ENCODE measurements at regions not wholly inside any gene's neighbourhood (a gene's known extent, or its start where the extent isn't known, plus 50 kb on each side); places are given as distances from the start of the nearest gene placed in this dataset.

DNA sequence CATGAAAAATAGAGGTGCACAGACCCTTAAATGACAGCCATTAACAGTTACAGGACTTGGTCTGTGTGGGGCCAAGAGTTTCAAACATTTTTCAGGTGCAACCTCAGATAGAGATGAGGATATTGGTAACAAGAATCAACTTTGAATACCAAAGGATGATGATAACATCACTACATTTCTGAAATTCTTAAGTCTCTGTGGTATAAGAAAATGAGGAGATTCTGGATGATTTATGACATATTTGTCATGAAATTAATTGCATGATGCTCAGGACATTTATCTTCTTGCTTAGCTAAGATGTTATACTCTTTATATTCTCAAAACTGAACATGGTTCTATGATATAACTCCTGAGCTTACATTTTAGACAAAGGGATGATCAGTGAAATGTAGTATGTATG is 471.8 kb upstream of the CWC22 start:
- Histone ChIP-seq H3K9me3 (replicated peaks) (no peaks in the 10 kb centered on the region), H3K27ac (no peak overlapping the region), H3K27me3 (no peaks in the 10 kb centered on the region), H3K36me3 (no peaks in the 10 kb centered on the region), H3K4me1 (peaks cover 14% of the 10 kb centered on the region), H3K4me3 (no peak overlapping the region)
- no peak for DNase-seq

DNA sequence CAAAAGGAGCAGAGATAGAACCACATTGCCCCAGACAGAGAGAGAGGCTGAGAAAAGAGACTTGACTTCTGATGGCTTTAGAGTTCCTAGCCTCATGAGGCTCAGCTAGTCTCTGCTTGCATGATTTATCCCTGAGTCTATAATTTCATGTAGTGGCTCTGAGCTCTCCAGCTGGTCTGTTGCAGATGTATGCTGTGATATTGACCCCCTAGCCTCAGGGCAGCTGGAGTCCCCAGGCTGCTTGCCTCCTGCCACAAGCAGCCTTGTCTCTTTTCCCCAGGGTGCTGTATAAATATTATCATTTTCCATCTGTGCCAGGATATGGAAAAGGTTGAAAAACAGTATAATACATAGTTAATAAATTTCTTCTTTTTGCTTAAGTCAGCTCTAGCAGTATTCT is 467.6 kb upstream of the CWC22 start:
- Histone ChIP-seq H3K27ac (peak overlapping the region; percentile 12; the same call in 1 of the 2 replicates), H3K4me3 (no peak overlapping the region), H3K9me3 (replicated peaks) (no peaks in the 10 kb centered on the region), H3K4me1 (peaks cover 14% of the 10 kb centered on the region), H3K27me3 (no peaks in the 10 kb centered on the region), H3K36me3 (no peaks in the 10 kb centered on the region)
- DNase-seq = peak; percentile 77 to 85

DNA sequence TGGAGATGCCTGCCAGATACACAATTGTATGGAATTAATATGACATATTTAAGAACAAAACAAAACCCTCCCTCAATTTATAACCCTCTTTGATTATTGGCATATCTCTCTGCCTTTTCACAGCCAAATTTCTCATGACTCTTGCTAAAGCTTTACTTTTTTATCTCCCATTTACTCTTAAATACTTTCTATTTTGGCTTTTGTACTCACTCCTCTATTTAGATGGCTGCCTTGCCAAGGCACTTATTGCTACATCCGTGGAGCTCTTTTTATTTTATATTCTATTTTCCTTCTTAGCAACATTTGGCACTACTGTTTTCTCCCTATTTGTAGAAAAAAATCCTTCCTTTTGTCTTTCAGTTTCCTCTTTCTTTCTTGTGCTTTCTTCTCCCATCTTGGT is 466.4 kb upstream of the CWC22 start:
- peaks cover 14% of the 10 kb centered on the region for H3K4me1 ChIP-seq
- no peak overlapping the region for H3K27ac ChIP-seq
- H3K9me3 ChIP-seq (replicated peaks) = no peaks in the 10 kb centered on the region; the same call in 1 of the 2 replicates
- H3K4me3 ChIP-seq = no peak overlapping the region
- H3K27me3 ChIP-seq = no peaks in the 10 kb centered on the region
- DNase-seq = no peak
- H3K36me3 ChIP-seq = no peaks in the 10 kb centered on the region

DNA sequence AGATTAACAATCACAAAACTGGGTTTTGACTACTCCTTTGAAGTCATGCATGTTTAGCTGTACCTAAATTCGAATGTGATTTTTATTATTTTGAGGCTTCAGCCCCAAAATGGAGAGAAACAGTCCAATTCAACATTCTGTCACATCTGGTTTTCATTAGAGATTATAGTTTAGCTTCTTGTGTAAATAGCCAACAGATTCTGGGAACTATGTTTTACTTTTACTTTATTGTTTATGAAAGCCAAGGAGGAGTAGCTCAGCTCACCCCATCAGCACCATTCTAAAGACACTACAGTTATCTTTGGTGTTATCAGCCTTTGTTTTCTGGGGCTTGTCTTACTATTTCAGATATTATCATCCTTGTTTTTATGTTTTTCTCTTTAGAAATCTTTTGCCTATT is 465.0 kb upstream of the CWC22 start:
- Histone ChIP-seq H3K27me3 (no peaks in the 10 kb centered on the region), H3K4me3 (no peak overlapping the region), H3K4me1 (peaks cover 21% of the 10 kb centered on the region), H3K9me3 (replicated peaks) (peaks cover 5% of the 10 kb centered on the region), H3K27ac (no peak overlapping the region), H3K36me3 (no peaks in the 10 kb centered on the region)
- DNase-seq = no peak

DNA sequence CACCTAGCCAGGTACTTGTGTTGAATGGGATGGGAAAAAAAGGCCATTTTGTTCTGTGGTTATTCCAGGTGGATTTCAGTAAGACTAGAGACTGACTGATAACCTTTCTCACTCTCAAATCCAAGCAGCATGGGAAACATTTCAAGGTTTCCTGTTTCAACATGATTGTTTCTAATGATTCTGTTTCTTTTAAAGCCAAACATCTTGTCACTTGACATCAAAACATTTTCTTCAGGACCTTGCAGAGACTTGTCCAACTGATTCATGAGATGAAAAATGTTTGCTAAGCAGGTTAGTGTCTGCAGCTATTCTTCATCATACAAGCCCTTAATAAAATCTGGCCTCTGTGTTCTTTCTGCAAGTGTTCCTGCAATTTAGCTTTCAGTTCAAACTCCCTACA is 456.5 kb upstream of the CWC22 start:
- Histone ChIP-seq H3K9me3 (replicated peaks) (peaks cover 7% of the 10 kb centered on the region), H3K36me3 (no peaks in the 10 kb centered on the region), H3K4me3 (no peak overlapping the region), H3K4me1 (peaks cover 23% of the 10 kb centered on the region), H3K27me3 (no peaks in the 10 kb centered on the region), H3K27ac (no peak overlapping the region)
- no peak for DNase-seq

DNA sequence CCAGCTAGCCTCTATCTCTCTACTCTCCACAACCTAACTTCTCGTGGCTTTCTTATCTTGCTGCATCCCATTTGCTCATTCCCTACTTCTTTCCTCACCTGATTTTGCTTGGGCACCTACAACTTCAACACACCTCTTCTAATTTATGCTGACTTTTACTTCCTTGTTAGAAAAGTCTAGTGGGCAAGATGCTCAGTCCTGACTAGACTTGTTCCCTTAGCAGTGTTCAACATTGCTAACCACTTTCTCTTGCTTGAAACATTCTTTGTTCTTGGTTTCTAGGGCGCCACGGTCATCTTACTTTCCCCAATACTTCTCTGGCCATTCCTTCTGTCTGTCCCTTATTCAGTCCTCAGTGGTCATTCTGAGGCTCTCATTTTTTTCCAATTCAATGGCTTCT is 454.7 kb upstream of the CWC22 start:
- Histone ChIP-seq H3K27ac (no peak overlapping the region), H3K4me3 (no peak overlapping the region), H3K27me3 (no peaks in the 10 kb centered on the region), H3K9me3 (replicated peaks) (0 out of 2 replicates have a peak, but pooled peaks cover 2% of the 10 kb centered on the region), H3K4me1 (peaks cover 12% of the 10 kb centered on the region), H3K36me3 (no peaks in the 10 kb centered on the region)
- no peak for DNase-seq

DNA sequence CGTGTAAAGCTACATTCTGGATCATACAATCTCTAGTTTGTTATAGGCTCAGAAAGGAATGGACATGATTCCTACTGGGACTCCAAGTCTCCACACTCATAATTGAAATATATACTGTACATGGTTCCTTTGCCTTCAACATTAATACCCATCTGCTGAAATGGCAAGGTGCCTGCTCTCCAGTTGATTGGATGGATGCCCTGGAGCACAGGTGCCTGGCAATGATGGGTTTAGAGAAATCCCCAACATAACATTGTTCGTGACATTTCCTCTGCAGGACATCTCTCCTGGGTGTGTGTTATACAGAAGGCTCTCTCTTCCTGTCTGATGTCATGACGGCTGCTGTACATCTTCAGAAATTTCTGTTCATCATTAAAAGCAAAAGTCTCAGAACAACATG is 449.7 kb upstream of the CWC22 start:
- no peak overlapping the region for H3K27ac ChIP-seq
- H3K36me3 ChIP-seq = no peaks in the 10 kb centered on the region
- DNase-seq = no peak
- peaks cover 5% of the 10 kb centered on the region; the same call in 1 of the 2 replicates for H3K9me3 ChIP-seq (replicated peaks)
- no peaks in the 10 kb centered on the region for H3K4me1 ChIP-seq
- no peaks in the 10 kb centered on the region for H3K27me3 ChIP-seq
- no peak overlapping the region for H3K4me3 ChIP-seq

DNA sequence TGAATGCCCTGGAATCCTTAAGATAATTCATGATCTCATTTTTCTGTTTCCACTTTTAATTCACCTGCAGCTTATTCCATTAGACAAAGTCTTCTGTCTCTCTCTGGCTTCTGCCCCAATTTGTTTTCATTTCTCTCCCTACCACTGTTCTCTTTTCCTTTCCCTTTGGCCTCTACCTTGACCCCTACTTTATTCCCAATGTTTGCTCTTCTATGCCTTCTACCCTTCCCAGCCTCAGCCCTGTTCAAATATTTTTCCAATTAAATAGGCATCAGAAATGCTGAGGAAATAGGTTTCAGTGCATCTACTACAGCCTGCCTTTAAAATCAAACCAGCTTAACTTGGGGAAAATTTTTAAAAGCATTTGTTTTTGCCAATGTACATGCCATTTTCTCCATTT is 443.7 kb upstream of the CWC22 start:
- DNase-seq = no peak
- no peak overlapping the region for H3K27ac ChIP-seq
- H3K4me3 ChIP-seq = no peak overlapping the region
- H3K9me3 ChIP-seq (replicated peaks) = peaks cover 3% of the 10 kb centered on the region; the same call in 1 of the 2 replicates
- H3K4me1 ChIP-seq = peaks cover 6% of the 10 kb centered on the region; the same call in 1 of the 2 replicates
- no peaks in the 10 kb centered on the region for H3K36me3 ChIP-seq
- no peaks in the 10 kb centered on the region for H3K27me3 ChIP-seq

DNA sequence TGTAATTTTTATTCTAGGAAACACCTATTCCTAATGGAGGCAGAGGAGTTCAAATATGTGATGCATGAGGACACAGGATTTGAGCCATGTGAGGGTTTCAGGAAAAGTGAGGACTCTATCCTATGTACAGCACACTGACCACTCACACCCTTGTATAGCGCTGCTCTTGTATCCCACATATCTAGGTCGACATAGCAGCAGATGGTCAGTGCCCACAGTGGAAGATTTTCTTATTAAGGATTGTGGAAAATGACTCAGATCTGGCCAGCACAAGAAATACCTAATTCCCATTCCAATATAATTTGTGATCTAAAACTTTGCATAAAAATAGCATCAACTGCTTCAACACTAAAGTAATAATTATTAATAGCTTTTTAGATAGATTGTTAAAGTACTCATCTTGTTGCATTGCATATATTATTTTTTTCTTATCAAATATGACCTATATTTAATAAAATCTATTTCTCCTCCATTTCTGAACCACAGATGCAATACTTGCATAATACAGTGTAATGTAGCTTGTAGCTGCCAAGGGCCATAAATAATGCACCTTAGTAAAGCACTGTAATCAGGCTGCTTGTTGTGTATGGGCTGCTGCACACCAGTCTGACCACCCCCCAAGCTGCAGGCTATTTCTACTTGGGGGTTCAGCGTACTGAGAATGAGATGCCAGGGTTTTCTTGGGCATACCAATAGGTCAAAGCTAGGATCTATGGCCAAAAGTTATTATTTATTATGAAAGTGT is 442.2 kb upstream of the CWC22 start:
- H3K4me3 ChIP-seq = no peak overlapping the region
- peaks cover 6% of the 10 kb centered on the region; the same call in 1 of the 2 replicates for H3K4me1 ChIP-seq
- no peak for DNase-seq
- H3K27ac ChIP-seq = no peak overlapping the region
- no peaks in the 10 kb centered on the region for H3K36me3 ChIP-seq
- no peaks in the 10 kb centered on the region for H3K27me3 ChIP-seq
- H3K9me3 ChIP-seq (replicated peaks) = peaks cover 3% of the 10 kb centered on the region; the same call in 1 of the 2 replicates

DNA sequence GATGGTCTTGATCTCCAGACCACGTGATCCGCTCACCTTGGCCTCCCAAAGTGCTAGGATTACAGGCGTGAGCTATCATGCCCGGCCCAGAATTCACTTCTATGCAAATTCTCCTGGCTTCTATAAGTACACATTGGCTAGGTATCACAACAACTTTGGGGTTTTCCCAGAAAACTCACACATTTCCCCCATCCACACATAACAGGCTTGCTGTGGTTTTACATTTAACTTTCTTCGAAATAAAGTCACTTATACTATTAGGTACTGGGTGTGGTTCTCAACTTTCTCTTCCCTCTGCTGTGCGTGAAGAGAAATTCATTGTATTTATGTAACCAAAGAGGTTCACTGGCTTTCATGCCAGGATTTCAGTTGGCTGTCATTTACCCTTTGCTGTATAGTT is 439.4 kb upstream of the CWC22 start:
- Histone ChIP-seq H3K4me1 (peaks cover 6% of the 10 kb centered on the region; the same call in 1 of the 2 replicates), H3K36me3 (no peaks in the 10 kb centered on the region), H3K9me3 (replicated peaks) (no peaks in the 10 kb centered on the region), H3K4me3 (no peak overlapping the region), H3K27ac (no peak overlapping the region), H3K27me3 (no peaks in the 10 kb centered on the region)
- DNase-seq = no peak

DNA sequence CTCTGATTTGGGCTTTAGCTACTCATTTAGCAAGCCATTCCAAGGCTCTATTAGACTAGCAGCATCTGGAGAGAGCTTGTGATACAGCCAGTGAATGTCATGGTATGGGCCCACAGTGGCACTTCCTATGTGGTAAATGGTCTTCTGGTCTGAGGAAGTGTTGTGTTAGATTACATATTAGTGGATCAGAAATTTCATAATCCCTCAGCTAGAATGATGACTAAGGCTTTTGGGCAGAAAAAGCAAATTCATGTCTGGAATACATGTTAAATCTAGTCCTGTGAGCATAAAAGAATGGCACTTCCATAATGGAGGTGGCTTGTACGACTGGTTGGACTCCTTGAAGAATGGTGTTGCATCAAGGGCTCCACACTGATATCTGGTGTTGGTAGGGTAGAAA is 436.8 kb upstream of the CWC22 start:
- DNase-seq = no peak
- no peak overlapping the region for H3K4me3 ChIP-seq
- no peak overlapping the region for H3K27ac ChIP-seq
- H3K4me1 ChIP-seq = peaks cover 6% of the 10 kb centered on the region; the same call in 1 of the 2 replicates
- H3K36me3 ChIP-seq = no peaks in the 10 kb centered on the region
- 0 out of 2 replicates have a peak, but pooled peaks cover 3% of the 10 kb centered on the region for H3K9me3 ChIP-seq (replicated peaks)
- no peaks in the 10 kb centered on the region for H3K27me3 ChIP-seq

DNA sequence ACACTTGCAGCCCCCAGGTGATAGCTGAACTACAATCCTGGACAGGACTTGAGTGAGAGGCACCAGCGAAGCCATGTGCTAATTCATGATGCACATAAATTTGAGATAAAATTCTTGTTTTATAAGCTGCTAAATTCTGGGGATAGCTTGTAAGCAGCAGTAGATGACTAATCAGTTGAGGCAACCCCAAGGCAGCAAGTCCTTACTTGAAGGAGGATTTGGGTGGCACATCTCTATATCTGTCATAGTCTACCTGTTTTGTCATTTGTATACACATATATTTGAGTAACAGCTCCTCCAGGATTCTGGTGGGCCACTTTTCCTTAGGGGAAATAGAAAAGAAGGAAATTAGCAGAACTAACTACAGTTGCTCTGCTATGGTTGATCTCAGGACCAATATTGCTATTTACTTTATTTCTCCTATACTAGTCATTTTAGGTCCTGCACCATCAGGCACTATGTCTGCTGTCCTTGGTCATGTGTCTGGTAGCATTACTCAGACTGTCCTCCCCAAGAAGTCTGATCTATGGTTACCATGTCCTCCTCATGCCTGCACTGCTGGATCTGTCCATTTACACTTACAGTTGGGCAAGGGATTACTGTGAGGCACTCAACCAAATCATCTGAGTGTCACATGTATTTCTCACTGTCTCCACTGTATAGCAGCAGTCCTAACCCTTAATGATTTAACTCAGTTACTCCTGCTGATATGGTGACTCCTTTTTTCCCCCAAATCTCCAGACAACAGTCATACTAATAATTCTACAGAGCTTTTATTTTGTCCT is 436.0 kb upstream of the CWC22 start:
- Histone ChIP-seq H3K9me3 (replicated peaks) (0 out of 2 replicates have a peak, but pooled peaks cover 3% of the 10 kb centered on the region), H3K36me3 (no peaks in the 10 kb centered on the region), H3K4me3 (no peak overlapping the region), H3K27me3 (no peaks in the 10 kb centered on the region), H3K4me1 (peaks cover 6% of the 10 kb centered on the region; the same call in 1 of the 2 replicates), H3K27ac (no peak overlapping the region)
- no peak for DNase-seq

DNA sequence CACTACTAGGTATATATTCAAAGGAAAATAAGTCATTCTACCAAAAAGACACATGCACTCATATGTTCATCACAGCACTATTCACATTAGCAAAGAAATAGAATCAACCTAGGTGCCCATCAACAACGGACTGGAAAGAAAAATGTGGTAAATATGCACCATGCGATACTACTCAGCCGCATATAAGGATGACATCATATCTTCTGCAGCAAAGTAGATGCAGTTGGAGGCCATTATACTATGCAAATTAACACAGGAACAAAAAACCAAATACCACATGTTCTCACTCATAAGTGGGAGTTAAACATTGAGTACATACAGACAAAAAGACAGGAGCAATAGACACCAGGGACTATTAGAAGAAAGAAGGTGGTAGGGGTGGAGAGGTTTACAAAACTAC is 412.1 kb upstream of the CWC22 start:
- Histone ChIP-seq H3K4me1 (no peaks in the 10 kb centered on the region), H3K27me3 (no peaks in the 10 kb centered on the region), H3K9me3 (replicated peaks) (peaks cover 9% of the 10 kb centered on the region; the same call in 1 of the 2 replicates), H3K4me3 (no peak overlapping the region), H3K27ac (no peak overlapping the region; the same call in 1 of the 2 replicates), H3K36me3 (no peaks in the 10 kb centered on the region)
- DNase-seq = no peak

DNA sequence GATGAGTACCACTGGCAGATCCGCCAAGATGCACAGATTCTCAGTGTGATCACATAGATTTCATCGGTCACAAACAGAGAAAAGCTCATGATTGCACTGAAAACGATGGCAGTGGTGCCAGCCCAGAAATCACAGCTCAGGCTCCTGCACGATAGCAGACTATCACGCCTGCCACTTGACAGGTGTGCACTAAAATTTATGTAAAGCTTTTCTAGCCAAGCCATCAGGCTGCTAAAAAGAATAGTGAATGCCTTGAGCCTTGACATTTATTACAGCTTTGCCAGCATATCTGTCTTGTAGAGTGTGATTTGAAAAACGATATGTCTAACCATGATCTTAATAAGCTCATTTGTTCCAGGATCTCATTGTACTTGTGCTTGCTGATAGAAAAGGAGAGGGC is 409.5 kb upstream of the CWC22 start:
- no peak overlapping the region for H3K4me3 ChIP-seq
- H3K9me3 ChIP-seq (replicated peaks) = peaks cover 9% of the 10 kb centered on the region; the same call in 1 of the 2 replicates
- H3K27ac ChIP-seq = no peak overlapping the region
- DNase-seq = no peak
- no peaks in the 10 kb centered on the region for H3K36me3 ChIP-seq
- no peaks in the 10 kb centered on the region for H3K27me3 ChIP-seq
- H3K4me1 ChIP-seq = peaks cover 3% of the 10 kb centered on the region; the same call in 1 of the 2 replicates

DNA sequence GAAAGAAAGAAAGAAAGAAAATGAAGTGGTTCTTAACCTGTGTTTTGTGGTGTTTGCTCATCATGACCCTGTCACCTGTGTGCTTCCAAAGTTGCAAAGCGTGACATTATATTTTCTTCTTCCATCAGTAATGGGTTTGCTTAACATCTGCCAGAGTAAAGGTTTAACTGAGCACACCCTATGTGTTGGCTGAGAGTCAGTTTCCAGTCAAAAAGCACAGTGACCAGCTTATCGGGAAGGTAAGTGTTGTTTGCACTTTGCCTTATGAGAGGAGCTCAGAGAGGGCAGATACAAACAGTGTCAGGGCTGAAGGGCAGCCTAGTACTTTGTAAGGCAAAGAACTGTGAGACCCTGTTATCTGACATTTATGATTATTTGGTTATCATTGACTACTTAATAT is 406.2 kb upstream of the CWC22 start:
- H3K9me3 ChIP-seq (replicated peaks) = no peaks in the 10 kb centered on the region
- DNase-seq = no peak
- no peak overlapping the region for H3K4me3 ChIP-seq
- no peak overlapping the region for H3K27ac ChIP-seq
- no peaks in the 10 kb centered on the region for H3K27me3 ChIP-seq
- peaks cover 3% of the 10 kb centered on the region; the same call in 1 of the 2 replicates for H3K4me1 ChIP-seq
- H3K36me3 ChIP-seq = no peaks in the 10 kb centered on the region
